MM.1S (cell line): ENCODE measurements at regions not wholly inside any gene's neighbourhood (a gene's known extent, or its start where the extent isn't known, plus 50 kb on each side); places are given as distances from the start of the nearest gene placed in this dataset.

Experiments
- DNase-seq: peaks from one replicate; pipeline ENCODE4 v3.0.0-alpha.2; 2015
- H2AFZ ChIP-seq: fragments of 300-600 bp; sonication (generic); 2 replicates; pipeline ENCODE4 v1.6.0; 2016; ENCODE audit warnings: antibody characterized with exemption, low read length
- H3F3A ChIP-seq: fragments of 300-600 bp; sonication (generic); 2 replicates; pipeline ENCODE4 v1.6.1; 2016; ENCODE audit warnings: mild to moderate bottlenecking, antibody characterized with exemption, low read length, moderate library complexity, mixed read lengths; ENCODE audit not compliant: insufficient read depth
- H3K27ac ChIP-seq: fragments of 300-600 bp; sonication (generic); 2 replicates; pipeline ENCODE4 v1.5.1; 2016; ENCODE audit warnings: mild to moderate bottlenecking, low read length
- H3K27me3 ChIP-seq: fragments of 300-600 bp; sonication (generic); replicated peaks from 2 replicates; pipeline ENCODE4 v1.6.0; 2016; ENCODE audit warnings: low read length; ENCODE audit not compliant: insufficient read depth
- H3K36me3 ChIP-seq: fragments of 300-600 bp; sonication (generic); replicated peaks from 2 replicates; pipeline ENCODE4 v1.6.1; 2016; ENCODE audit warnings: mild to moderate bottlenecking, low read length, mixed read lengths; ENCODE audit not compliant: insufficient read depth
- H3K4me1 ChIP-seq: fragments of 300-600 bp; sonication (generic); 2 replicates; pipeline ENCODE4 v1.6.1; 2016; ENCODE audit warnings: low read length, mixed read lengths
- H3K4me2 ChIP-seq: fragments of 300-600 bp; sonication (generic); 2 replicates; pipeline ENCODE4 v1.6.0; 2016; ENCODE audit warnings: low read depth, low read length
- H3K4me3 ChIP-seq: fragments of 300-600 bp; sonication (generic); 2 replicates; pipeline ENCODE4 v1.5.1; 2016; ENCODE audit warnings: low read length, mixed read lengths
- H3K79me2 ChIP-seq: fragments of 300-600 bp; sonication (generic); 2 replicates; pipeline ENCODE4 v1.6.1; 2016; ENCODE audit warnings: mixed run types, low read length, mixed read lengths
- H3K9ac ChIP-seq: fragments of 300-600 bp; sonication (generic); 2 replicates; pipeline ENCODE4 v1.6.1; 2016; ENCODE audit warnings: low read length, mixed read lengths
- H3K9me2 ChIP-seq: fragments of 300-600 bp; sonication (generic); replicated peaks from 2 replicates; pipeline ENCODE4 v1.6.1; 2016; ENCODE audit warnings: mild to moderate bottlenecking, low read length, mixed read lengths; ENCODE audit not compliant: insufficient read depth
- H3K9me3 ChIP-seq: fragments of 300-600 bp; sonication (generic); replicated peaks from 2 replicates; pipeline ENCODE4 v1.6.1; 2016; ENCODE audit warnings: mild to moderate bottlenecking, low read length, mixed read lengths; ENCODE audit not compliant: insufficient read depth
- H4K20me1 ChIP-seq: fragments of 300-600 bp; sonication (generic); 2 replicates; pipeline ENCODE4 v1.6.1; 2016; ENCODE audit warnings: mild to moderate bottlenecking, low read length, moderate library complexity, mixed read lengths; ENCODE audit not compliant: insufficient read depth
- EZH2 ChIP-seq: fragments of 300-600 bp; sonication (generic); optimal IDR thresholded peaks from 2 replicates; pipeline ENCODE3; 2017; ENCODE audit warnings: low read depth, mild to moderate bottlenecking, antibody characterized with exemption, low read length, mixed read lengths
- EZH2phosphoT487 ChIP-seq: fragments of 300-600 bp; sonication (generic); IDR thresholded peaks from 2 replicates; pipeline ENCODE4 v1.6.1; 2018; ENCODE audit warnings: antibody characterized with exemption, low read length
- TF ChIP-seq, protein P1 (sequence below): fragments of 300-600 bp; sonication (generic); IDR thresholded peaks from 2 replicates; pipeline ENCODE4 v1.5.1; 2016; ENCODE audit warnings: antibody characterized with exemption, low read length, mixed read lengths

- no peak for TF ChIP-seq EZH2
- TF ChIP-seq, protein P1, sequence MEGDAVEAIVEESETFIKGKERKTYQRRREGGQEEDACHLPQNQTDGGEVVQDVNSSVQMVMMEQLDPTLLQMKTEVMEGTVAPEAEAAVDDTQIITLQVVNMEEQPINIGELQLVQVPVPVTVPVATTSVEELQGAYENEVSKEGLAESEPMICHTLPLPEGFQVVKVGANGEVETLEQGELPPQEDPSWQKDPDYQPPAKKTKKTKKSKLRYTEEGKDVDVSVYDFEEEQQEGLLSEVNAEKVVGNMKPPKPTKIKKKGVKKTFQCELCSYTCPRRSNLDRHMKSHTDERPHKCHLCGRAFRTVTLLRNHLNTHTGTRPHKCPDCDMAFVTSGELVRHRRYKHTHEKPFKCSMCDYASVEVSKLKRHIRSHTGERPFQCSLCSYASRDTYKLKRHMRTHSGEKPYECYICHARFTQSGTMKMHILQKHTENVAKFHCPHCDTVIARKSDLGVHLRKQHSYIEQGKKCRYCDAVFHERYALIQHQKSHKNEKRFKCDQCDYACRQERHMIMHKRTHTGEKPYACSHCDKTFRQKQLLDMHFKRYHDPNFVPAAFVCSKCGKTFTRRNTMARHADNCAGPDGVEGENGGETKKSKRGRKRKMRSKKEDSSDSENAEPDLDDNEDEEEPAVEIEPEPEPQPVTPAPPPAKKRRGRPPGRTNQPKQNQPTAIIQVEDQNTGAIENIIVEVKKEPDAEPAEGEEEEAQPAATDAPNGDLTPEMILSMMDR, result peak; percentile 98
- no peak for TF ChIP-seq EZH2phosphoT487
- Histone ChIP-seq H3K27ac (no peak overlapping the region), H3K4me2 (no peak overlapping the region)
These were observed 50.0 kb upstream of the POU2AF1 start for GRCh38 chr11:111429066-111429506.

More at GRCh38 chr11:111429066-111429506, 50.0 kb upstream of the POU2AF1 start:
- 0 out of 2 replicates have a peak, but pooled peaks cover 5% of the 10 kb centered on the region for H3K4me1 ChIP-seq
- no peaks in the 10 kb centered on the region for H3K9me3 ChIP-seq
- no peaks in the 10 kb centered on the region for H3K27me3 ChIP-seq
- peak overlapping the region; percentile 1; the same call in 1 of the 2 replicates for H2AFZ ChIP-seq
- no peaks in the 10 kb centered on the region for H3K36me3 ChIP-seq
- no peak overlapping the region for H3K4me3 ChIP-seq
- H3K9me2 ChIP-seq, result no peaks in the 10 kb centered on the region
- peak; percentile 87 for DNase-seq
- no peaks in the 10 kb centered on the region for H4K20me1 ChIP-seq
- H3F3A ChIP-seq, result no peaks in the 10 kb centered on the region
- no peaks in the 10 kb centered on the region for H3K79me2 ChIP-seq
- no peak overlapping the region for H3K9ac ChIP-seq
